ENCODE measurements at regions not wholly inside any gene's neighbourhood (a gene's known extent, or its start where the extent isn't known, plus 50 kb on each side); places are given as distances from the start of the nearest gene placed in this dataset.

GRCh38 chr6:76166297-76166696 is 93.8 kb upstream of the IMPG1 start:
- TF ChIP-seq, protein P1, sequence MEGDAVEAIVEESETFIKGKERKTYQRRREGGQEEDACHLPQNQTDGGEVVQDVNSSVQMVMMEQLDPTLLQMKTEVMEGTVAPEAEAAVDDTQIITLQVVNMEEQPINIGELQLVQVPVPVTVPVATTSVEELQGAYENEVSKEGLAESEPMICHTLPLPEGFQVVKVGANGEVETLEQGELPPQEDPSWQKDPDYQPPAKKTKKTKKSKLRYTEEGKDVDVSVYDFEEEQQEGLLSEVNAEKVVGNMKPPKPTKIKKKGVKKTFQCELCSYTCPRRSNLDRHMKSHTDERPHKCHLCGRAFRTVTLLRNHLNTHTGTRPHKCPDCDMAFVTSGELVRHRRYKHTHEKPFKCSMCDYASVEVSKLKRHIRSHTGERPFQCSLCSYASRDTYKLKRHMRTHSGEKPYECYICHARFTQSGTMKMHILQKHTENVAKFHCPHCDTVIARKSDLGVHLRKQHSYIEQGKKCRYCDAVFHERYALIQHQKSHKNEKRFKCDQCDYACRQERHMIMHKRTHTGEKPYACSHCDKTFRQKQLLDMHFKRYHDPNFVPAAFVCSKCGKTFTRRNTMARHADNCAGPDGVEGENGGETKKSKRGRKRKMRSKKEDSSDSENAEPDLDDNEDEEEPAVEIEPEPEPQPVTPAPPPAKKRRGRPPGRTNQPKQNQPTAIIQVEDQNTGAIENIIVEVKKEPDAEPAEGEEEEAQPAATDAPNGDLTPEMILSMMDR (conservative IDR thresholded peaks at IDR 0.05 in 1 of 2, IDR thresholded peaks at IDR 0.05 in 1 of 2; ENCODE audit: extremely low read depth in 1 of 2, insufficient read depth in 1 of 2, low read depth in 1 of 2, low read length in 2 of 2), result no peak
- no peak for TF ChIP-seq EZH2 (IDR thresholded peaks at IDR 0.05; ENCODE audit: borderline replicate concordance, low read length)
